ENCODE measurements at regions not wholly inside any gene's neighbourhood (a gene's known extent, or its start where the extent isn't known, plus 50 kb on each side); places are given as distances from the start of the nearest gene placed in this dataset.

DNA sequence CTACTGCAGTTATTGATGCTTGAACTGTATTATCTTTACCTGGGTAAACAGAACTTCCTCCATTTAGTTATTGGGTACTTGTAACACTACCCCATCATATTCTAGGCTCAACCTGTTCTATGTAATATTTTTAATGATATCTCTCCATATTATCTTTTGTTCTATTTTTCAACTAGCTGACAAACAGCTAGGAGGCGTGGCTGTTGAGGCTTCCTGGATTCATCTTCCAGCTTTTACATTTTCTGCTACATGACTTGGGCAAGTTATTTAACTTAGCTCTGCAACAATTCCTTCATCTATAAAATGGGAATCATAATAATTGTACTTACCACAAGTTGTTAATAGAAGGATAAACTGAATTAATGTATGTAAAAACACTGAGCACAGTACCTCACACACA lies 349.3 kb downstream of the PTTG2 start:
- no peak for DNase-seq (ENCODE audit: low spot score in 2 of 2)
- no peak for TF ChIP-seq POLR2A (IDR thresholded peaks at IDR 0.05)
- TF ChIP-seq, protein P1, sequence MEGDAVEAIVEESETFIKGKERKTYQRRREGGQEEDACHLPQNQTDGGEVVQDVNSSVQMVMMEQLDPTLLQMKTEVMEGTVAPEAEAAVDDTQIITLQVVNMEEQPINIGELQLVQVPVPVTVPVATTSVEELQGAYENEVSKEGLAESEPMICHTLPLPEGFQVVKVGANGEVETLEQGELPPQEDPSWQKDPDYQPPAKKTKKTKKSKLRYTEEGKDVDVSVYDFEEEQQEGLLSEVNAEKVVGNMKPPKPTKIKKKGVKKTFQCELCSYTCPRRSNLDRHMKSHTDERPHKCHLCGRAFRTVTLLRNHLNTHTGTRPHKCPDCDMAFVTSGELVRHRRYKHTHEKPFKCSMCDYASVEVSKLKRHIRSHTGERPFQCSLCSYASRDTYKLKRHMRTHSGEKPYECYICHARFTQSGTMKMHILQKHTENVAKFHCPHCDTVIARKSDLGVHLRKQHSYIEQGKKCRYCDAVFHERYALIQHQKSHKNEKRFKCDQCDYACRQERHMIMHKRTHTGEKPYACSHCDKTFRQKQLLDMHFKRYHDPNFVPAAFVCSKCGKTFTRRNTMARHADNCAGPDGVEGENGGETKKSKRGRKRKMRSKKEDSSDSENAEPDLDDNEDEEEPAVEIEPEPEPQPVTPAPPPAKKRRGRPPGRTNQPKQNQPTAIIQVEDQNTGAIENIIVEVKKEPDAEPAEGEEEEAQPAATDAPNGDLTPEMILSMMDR (IDR thresholded peaks at IDR 0.05): no peak
- H3K4me3 ChIP-seq (ENCODE audit: low read depth, poor library complexity, severe bottlenecking): no peak overlapping the region
- WGBS, 2 donors: 45 to 75% methylated on average over 1 of the region's 1 CpG
- intact Hi-C loops (cut with DNase I; ENCODE audit: low total_unique reads): loop anchor here (10.0 kb wide), 1 partner anchor 115 kb away; no protein-coding TSS in a partner anchor

DNA sequence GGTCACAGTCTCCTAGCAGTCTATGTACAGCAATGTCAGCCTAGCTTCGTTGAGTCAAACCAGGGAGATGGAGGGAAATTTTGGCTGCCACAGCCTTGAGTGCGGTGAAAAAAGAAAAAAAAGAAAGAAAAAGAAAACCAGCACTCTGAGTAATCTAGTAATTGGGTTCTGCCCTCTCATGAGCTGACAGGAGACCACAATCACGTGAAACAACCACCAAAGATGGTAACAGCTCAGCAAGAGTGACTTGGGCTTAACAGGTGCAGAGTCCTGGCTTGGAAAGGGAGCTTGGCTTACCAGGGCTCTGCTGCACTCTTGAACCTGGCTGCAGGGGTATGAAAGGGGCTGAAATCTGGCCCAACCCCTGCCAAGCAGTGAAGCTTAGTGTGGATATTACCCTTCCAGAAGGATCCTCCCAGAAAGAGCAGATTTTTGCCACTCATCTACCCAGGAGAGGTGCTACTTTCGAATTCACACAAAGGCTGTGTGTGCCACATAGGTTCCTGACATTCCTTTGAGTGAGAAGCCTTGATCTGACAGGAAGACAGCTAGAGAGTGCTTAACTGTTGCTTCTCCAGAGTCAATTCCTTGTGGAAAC lies 350.3 kb downstream of the PTTG2 start:
- no peak overlapping the region for H3K4me3 ChIP-seq (ENCODE audit: low read depth, poor library complexity, severe bottlenecking)
- intact Hi-C loops (cut with DNase I; ENCODE audit: low total_unique reads): no loop called here
- TF ChIP-seq, protein P1 (IDR thresholded peaks at IDR 0.05): no peak
- no peak for TF ChIP-seq POLR2A (IDR thresholded peaks at IDR 0.05)
- WGBS, 2 donors: 60 to 72% methylated on average over 4 of the region's 4 CpGs
- DNase-seq (ENCODE audit: low spot score in 2 of 2): no peak

DNA sequence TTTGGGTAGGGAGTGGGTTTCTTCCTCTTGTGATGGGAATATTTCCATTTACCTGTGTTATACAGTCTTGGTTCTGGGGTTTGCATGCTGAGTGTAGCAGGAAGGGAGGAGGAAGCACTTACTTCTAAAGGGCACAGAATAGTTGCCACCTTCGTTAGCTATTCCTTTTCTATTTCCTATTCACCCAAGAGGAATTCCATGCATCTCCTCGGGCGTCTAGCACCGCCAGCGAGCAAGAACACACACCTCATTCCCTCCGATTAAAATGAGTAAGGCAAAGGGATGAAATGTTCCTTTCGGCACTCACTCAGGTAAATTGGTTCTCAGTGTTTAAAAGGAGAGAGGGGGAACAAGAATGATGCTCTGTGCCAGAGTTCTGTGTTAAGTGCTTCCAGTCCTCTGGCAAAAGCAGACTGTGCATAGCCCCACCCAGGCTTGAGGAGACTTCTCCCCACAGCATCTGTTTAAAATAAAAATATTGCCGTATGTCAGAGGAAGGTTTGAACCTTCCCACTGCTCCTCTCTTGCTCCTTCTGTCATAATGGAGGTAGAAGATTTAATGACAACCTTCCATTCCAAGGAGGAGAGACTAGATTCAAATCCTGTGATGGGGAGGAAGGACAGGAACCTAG lies 351.4 kb downstream of the PTTG2 start:
- TF ChIP-seq, protein P1 (IDR thresholded peaks at IDR 0.05): no peak
- TF ChIP-seq POLR2A (IDR thresholded peaks at IDR 0.05): no peak
- no peak overlapping the region for H3K4me3 ChIP-seq (ENCODE audit: low read depth, poor library complexity, severe bottlenecking)
- intact Hi-C loops (cut with DNase I; ENCODE audit: low total_unique reads): no loop called here
- WGBS, 2 donors: 66 to 74% methylated on average over 8 of the region's 8 CpGs
- no peak for DNase-seq (ENCODE audit: low spot score in 2 of 2)

DNA sequence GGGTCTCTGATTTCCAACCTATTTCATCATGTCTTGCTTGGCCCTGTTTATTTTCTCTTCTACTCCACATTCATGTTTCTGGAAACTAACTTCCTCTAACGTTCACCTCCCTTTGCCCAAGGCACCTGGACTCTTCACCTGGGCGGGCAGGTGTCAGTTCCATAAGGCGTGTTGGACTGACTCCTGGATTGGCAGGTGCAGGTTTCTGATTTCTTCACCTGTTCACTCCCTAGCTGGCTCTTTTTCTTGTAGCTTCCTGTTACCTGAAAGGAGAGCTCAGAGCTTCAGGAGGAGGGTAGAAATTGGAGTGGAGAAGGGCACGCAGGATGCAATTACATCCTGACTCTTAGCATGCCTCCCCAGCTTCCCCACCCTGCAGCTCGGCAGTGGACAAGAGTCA lies 350.8 kb upstream of the KLF3 start:
- H3K4me3 ChIP-seq (ENCODE audit: low read depth, poor library complexity, severe bottlenecking): no peak overlapping the region
- intact Hi-C loops (cut with DNase I; ENCODE audit: low total_unique reads): no loop called here
- DNase-seq (ENCODE audit: low spot score in 2 of 2): no peak
- TF ChIP-seq, protein P1 (IDR thresholded peaks at IDR 0.05): no peak
- no peak for TF ChIP-seq POLR2A (IDR thresholded peaks at IDR 0.05)
- WGBS, 2 donors: 42 to 59% methylated on average over 5 of the region's 5 CpGs

DNA sequence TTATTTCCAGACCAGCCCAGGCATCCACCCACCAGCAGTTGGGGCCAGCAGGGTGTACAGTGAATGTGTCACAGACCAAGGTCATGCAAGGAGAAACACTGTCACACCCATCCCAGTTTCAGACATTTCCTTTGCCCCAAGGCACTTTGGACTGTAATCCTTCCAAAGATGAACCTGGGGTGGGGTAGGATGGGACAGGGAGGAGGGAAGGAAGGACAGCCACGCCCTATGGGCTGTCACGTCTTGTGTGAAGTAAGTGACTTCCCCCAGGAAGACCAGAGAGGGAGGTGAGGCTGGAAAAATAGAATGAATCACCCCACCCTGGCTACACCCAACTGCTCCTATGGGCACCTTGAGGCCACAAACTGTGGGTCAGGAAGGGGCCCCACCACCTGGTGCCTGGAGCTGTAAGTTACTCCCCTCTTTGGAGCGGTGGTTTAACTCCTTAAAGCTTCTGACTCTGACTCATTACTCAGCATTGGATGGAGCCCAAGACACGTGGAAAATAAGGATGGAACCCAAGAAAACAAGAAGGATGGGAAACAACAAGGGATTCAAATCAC lies 349.9 kb upstream of the KLF3 start:
- 31% methylated on average over 4 of the region's 4 CpGs for WGBS, 2 donors
- DNase-seq (ENCODE audit: low spot score in 2 of 2): peak in 1 of 2 donors; percentile 36
- intact Hi-C loops (cut with DNase I; ENCODE audit: low total_unique reads): no loop called here
- TF ChIP-seq, protein P1 (IDR thresholded peaks at IDR 0.05): no peak
- TF ChIP-seq POLR2A (IDR thresholded peaks at IDR 0.05): no peak
- no peak overlapping the region for H3K4me3 ChIP-seq (ENCODE audit: low read depth, poor library complexity, severe bottlenecking)
